IMR-90 (cell line): ENCODE measurements at regions not wholly inside any gene's neighbourhood (a gene's known extent, or its start where the extent isn't known, plus 50 kb on each side); places are given as distances from the start of the nearest gene placed in this dataset.

ENCODE experiments used
- CEBPB ChIP-seq: IDR thresholded peaks from 2 replicates; pipeline ENCODE4 v1.6.1; 2012; ENCODE audit warnings: low read depth, low read length, improper control_type of control experiment
- FOS ChIP-seq: fragments of 150-350 bp; IDR thresholded peaks from 2 replicates; pipeline ENCODE4 v1.6.1; 2016; ENCODE audit warnings: low read depth, low read length
- MAFK ChIP-seq: IDR thresholded peaks from 2 replicates; pipeline ENCODE4 v1.6.1; 2012; ENCODE audit warnings: low read depth, low read length, improper control_type of control experiment
- MXI1 ChIP-seq: IDR thresholded peaks from 2 replicates; pipeline ENCODE4 v1.6.1; 2012; ENCODE audit warnings: low read depth, mild to moderate bottlenecking, low read length, moderate library complexity, borderline replicate concordance
- NFE2L2 ChIP-seq: fragments of 150-350 bp; IDR thresholded peaks from 2 replicates; pipeline ENCODE4 v1.6.1; 2016; ENCODE audit warnings: low read depth, mild to moderate bottlenecking, low read length
- POLR2A ChIP-seq: IDR thresholded peaks from 2 replicates; pipeline ENCODE4 v1.6.1; 2012; ENCODE audit warnings: mild to moderate bottlenecking, low read depth, low read length
- RAD21 ChIP-seq: IDR thresholded peaks from 2 replicates; pipeline ENCODE4 v1.6.1; 2012; ENCODE audit warnings: low read length, improper control_type of control experiment
- RFX5 ChIP-seq: IDR thresholded peaks from 2 replicates; pipeline ENCODE4 v1.8.0; 2012; ENCODE audit warnings: low read depth, mild to moderate bottlenecking, low read length, moderate library complexity
- SMC3 ChIP-seq: fragments of 150-350 bp; IDR thresholded peaks from 2 replicates; pipeline ENCODE4 v1.6.1; 2016; ENCODE audit warnings: low read depth, mild to moderate bottlenecking, antibody characterized with exemption, low read length, moderate library complexity
- TF ChIP-seq, protein P1 (sequence below): conservative IDR thresholded peaks from 2 replicates; pipeline ENCODE4 v1.5.1; 2012; ENCODE audit warnings: mild to moderate bottlenecking, low read depth, low read length, improper control_type of control experiment
- TF ChIP-seq, protein P2 (sequence below): fragments of 150-350 bp; IDR thresholded peaks from 2 replicates; pipeline ENCODE4 v1.6.1; 2017; ENCODE audit warnings: mild to moderate bottlenecking, antibody characterized with exemption, low read length, low read depth
- TF ChIP-seq, protein P3 (sequence below): fragments of 150-350 bp; IDR thresholded peaks from 2 replicates; pipeline ENCODE4 v1.6.1; 2016; ENCODE audit warnings: low read depth, mild to moderate bottlenecking, low read length, moderate library complexity, borderline replicate concordance

GRCh38 chr2:10185755-10186154 lies 63.2 kb downstream of the RRM2 start:
- TF ChIP-seq, protein P1, sequence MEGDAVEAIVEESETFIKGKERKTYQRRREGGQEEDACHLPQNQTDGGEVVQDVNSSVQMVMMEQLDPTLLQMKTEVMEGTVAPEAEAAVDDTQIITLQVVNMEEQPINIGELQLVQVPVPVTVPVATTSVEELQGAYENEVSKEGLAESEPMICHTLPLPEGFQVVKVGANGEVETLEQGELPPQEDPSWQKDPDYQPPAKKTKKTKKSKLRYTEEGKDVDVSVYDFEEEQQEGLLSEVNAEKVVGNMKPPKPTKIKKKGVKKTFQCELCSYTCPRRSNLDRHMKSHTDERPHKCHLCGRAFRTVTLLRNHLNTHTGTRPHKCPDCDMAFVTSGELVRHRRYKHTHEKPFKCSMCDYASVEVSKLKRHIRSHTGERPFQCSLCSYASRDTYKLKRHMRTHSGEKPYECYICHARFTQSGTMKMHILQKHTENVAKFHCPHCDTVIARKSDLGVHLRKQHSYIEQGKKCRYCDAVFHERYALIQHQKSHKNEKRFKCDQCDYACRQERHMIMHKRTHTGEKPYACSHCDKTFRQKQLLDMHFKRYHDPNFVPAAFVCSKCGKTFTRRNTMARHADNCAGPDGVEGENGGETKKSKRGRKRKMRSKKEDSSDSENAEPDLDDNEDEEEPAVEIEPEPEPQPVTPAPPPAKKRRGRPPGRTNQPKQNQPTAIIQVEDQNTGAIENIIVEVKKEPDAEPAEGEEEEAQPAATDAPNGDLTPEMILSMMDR: no peak
- TF ChIP-seq, protein P2, sequence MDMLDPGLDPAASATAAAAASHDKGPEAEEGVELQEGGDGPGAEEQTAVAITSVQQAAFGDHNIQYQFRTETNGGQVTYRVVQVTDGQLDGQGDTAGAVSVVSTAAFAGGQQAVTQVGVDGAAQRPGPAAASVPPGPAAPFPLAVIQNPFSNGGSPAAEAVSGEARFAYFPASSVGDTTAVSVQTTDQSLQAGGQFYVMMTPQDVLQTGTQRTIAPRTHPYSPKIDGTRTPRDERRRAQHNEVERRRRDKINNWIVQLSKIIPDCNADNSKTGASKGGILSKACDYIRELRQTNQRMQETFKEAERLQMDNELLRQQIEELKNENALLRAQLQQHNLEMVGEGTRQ: no peak
- TF ChIP-seq POLR2A (no peak), RAD21 (no peak), MXI1 (no peak), FOS (no peak), RFX5 (no peak), SMC3 (no peak), NFE2L2 (no peak), CEBPB (no peak), MAFK (no peak)
- TF ChIP-seq, protein P3, sequence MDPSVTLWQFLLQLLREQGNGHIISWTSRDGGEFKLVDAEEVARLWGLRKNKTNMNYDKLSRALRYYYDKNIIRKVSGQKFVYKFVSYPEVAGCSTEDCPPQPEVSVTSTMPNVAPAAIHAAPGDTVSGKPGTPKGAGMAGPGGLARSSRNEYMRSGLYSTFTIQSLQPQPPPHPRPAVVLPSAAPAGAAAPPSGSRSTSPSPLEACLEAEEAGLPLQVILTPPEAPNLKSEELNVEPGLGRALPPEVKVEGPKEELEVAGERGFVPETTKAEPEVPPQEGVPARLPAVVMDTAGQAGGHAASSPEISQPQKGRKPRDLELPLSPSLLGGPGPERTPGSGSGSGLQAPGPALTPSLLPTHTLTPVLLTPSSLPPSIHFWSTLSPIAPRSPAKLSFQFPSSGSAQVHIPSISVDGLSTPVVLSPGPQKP: no peak
